HPDE6-E6E7 (cell line): ENCODE measurements at regions not wholly inside any gene's neighbourhood (a gene's known extent, or its start where the extent isn't known, plus 50 kb on each side); places are given as distances from the start of the nearest gene placed in this dataset.

Experiments used
- DNase-seq: peaks from one replicate; pipeline ENCODE4 v3.0.0; 2011; ENCODE audit warnings: missing footprints; ENCODE audit errors: extremely low spot score

DNA sequence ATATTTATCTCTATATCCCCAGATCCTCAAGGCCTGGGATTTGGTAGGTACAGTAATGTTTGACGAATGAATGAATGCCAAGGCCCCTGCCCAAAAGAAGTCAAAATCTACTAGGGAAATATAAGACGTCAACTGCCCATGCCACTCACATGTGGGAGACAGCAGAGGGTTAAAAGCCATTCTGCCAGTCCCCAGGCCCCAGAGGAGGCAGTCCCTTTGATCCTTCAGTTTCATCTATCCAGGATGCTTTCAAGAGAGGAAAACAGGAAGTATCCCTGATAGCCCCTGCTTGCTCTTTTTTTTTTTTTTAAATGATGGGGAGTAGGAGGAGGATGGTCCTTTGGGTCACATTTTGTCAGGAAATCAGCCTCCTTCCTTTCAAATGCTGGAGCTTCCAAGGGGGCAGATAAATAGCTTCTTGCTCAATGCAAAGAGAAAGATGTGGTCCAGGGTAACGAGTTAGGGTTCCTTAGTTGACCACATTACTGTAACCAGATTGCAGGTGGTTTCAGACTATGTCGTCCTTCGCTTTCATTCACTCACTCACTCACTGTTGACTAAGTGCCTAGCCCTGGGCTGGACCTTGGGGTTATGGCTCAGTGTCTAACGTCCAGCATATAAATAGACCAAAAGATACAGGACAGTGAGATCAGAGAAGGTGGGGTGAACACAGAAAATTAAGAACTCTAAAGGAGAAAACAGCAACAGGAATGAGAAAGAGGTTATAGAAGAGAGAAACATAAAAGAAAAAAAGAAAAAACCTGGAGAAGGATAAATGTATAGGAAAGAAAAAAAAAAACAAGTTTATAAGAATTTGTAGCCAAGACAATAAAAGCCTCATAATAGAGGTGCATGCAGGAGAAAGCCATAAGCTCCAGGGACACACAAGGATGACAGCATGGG, 64.6 kb upstream of the PIM1 start:
- DNase-seq, result no peak

DNA sequence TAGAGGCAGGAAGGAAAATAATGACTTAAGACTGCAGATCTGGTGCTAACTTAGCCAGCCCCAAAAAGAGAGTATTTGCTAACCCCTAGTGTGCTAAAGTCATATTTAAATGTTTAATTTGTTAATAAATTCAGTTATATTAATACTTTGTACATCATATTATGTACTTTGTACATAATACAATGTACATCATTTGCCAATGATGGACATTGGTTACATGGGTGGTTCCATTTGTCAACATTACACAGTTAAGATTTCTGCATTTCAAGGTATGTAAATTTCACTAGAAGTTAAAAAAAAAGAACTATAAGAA, 63.9 kb upstream of the PIM1 start:
- no peak for DNase-seq

DNA sequence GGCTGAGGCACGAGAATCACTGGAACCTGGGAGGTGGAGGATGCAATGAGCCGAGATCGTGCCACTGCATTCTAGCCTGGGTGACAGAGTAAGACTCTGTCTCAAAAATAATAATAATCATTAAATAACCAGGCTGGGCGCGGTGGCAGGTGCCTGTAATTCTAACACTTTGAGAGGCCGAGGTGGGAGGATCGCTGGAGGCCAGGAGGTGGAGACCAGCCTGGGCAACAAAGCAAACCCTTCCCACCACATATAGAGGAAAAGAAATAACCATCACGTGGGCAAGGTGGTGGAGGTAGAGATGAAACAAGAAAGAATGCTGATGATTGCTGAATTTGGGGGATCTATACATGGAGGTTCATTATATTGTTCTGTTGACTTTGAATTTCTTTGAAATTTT, 63.4 kb upstream of the PIM1 start:
- DNase-seq, result no peak

DNA sequence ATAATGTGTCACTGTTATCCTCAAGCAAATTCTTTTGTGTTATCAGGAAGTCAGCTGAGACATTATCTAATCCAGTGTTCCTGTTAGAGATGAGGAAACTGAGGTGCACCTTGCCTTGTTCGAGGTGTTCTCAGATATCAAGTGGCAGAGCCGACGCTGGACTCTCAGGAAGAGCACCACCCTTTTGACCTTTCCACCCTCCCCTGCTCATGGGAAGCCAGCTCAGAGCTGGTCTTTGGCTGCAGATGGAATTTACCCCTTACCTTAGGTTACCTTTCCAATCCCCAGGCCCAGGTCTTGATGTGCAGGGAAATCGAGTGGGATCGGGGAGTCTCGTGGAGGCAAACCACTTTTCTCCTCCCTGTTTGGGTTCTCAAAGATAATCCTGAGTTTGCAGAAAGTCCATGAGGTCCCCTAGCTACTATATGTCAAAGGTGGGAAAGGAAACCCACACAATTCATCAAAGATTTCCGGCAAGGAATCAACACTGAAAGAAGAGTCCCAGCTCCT, 62.9 kb upstream of the PIM1 start:
- no peak for DNase-seq

DNA sequence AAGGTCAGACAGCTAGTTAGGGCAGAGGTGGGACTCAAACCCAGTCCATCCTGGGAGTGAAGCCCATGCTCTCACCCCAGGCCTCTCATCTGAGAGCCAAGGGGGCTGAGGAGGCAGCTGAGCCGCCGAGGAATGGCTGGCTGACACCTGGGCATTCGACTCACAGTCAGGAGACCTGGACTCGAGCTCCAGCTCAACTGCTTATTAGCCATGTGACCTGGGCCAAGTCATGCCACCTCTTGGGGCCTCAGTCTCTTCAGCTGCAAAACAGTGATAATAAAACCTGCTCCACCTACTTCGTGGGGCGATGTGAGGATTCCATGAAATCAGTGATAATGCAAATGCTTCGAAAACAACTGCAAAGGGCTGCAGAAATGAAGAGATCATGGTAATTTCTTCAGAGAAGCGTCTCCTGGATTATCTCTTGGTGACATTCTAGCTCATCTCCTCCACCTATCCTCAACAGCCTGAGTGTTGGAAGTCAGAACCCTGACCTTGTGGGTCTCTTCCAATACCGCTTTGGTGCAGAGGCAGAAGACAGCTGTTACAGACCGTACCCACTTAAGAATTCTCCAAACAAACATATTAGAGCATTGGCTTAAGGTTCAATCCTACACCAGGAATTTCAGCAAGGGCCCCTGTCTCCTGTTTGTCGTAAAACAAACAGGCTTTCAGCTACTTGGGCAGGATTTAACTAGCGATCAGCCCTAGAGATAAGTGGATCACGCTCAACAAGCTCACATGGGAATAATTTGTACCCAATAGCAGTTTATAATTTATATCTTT, 60.0 kb upstream of the PIM1 start:
- no peak for DNase-seq

DNA sequence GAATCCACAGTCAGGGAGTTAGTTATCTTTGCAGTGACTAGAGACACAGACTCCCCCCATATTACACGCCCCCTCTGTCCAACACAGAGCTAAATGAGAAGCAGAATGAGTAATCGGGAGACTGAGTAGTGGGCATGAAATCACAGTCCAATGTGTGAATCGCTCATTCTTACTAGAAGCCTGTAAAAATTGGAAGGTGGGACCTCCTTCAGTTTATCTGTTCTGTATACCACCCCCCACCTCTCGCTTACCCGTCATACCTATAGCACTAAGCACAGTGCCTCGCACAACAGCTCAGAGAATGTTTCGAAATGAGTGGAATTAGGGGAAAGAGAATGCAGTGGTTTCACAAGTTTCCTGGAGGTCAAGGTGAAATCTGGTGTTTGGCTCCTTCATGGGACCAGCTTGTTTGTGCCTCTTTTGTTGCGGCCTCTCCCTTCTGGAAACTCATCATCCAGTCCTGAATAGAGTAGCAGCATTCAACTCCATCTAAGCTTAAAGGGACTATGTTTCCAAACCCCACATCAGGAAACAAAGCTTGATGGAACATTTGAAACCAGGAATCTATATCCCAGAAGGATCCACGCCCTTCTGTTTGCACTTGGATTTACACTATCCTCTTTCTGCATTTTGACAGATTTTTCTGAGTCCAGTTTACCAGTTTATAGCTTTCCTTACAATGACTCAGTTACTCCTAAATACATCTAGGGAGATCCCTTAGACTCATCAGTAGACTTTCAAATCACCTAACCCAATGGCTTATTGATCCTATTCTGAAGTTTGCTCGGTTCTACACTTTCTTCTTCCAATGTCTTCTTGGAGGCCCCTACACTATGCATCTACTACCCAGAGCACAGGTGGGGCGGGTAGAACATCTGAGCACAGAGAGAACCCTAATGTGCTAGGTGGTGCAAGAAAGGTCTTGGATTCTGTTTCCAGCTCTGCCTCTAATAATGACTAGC, 59.2 kb upstream of the PIM1 start:
- DNase-seq, result no peak

DNA sequence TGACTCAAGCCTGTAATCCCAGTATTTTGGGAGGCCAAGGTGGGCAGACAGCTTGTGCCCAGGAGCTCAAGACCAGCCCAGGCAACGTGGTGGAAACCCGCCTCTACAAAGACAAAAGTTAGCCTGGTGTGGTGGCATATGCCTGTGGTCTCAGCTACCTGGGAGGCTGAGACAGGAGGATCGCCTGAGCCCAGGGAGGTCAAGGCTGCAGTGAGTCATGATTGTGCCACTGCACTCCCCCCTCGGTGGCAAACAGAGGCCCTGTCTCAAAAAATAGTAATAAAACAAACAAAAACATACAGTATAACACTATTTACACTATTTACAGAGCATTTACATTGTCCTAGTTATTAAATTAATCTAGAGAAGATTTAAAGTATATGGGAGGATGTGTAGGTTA, 56.0 kb upstream of the PIM1 start:
- DNase-seq, result no peak

DNA sequence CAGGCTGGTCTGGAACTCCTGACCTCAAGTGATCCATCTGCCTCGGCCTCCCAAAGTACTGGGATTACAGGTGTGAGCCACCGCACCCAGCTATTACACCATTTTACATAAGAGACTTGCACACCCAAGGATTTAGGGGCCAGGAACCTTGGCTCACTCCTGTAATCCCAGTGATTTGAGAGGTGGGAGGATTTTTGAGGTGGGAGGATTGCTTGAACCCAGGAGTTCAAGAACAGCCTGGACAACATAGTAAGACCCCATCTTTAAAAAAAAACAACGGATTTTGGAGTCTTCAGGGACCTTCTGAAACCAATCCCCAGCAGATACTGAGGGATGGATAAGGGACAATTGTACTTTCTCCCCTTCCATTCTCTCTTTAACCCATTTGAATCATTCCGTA, 55.3 kb upstream of the PIM1 start:
- DNase-seq, result no peak

DNA sequence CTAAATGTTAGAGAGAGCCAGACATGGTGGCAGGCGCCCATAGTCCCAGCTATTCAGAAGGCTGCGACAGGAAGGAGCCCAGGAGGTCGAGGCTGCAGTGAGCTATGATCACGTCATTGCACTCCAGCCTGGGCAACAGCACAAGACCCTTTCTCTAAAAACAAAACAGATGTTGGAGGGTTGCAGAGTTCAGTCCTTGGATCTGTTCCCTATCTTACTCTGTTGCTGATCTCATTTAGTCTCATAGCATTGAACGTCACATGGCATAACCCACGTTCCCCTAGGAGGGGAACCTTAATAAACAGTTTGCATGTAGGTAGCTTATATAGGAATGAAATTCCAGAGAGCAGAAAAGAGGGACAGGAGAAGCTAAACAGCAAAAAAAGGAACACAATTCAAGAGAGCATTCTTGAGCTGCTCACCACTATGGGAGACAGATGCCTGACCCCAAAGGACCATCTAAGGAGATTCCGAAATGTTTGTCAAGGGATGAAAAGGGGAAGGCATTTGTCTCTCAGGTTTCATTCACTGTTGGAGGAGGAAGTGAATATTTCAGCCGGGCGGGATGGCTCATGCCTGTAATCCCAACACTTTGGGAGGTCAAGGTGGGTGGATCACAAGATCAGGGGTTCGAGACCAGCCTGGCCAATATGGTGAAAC, 54.6 kb upstream of the PIM1 start:
- no peak for DNase-seq

DNA sequence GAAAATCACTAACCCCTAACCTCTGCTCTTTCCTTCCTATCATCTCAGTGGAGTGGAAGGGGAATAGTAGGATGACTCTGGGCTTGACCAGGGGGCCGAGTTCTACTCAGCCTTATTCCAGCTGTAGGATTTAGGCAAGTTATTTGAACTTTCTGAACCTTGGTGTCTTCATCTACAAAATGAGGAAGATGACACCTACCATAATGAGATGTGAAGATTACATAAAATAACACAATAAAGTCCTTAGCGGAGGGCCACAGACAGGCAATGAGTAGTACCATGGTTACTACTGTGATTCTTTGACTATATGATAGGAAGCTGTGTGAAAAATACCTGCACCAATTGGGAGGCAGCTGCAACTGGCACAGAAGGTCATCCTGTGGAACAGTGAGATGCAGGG, 53.6 kb upstream of the PIM1 start:
- DNase-seq, result no peak

DNA sequence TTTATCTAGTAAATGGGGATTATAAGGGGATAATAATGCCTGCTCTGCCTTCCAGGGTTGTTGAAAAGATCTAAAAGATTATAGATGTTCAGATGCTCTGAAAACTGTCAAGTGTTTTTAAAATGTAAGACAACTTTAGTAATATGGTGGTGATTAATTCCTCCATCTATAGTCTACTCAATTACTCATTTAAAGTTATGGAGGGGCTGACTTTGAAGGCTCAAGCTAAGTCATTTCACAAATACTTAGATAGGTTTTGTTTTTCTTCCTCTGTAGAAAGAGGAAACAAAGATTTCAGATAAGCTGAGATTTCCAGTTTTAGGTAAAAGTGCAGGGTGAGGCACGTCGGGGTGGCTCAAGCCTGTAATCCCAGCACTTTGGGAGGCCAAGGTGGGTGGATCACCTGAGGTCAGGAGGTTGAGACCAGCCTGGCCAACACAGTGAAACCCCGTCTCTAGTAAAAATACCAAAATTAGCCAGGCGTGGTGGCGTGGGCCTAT, 50.5 kb upstream of the PIM1 start:
- DNase-seq, result no peak
